Effector memory CD8-positive, alpha-beta T cell (primary cell): ENCODE measurements at regions not wholly inside any gene's neighbourhood (a gene's known extent, or its start where the extent isn't known, plus 50 kb on each side); places are given as distances from the start of the nearest gene placed in this dataset.
"Not testable (repeated sequence)": the region's sequence is repeated elsewhere in the genome, so short reads cannot be mapped to it uniquely, and the experiment has no call there.

Experiments
- ATAC-seq: fragments of 150-1000 bp; cut with Tn5 transposase; replicated peaks from 2 replicates; pipeline ENCODE4 v1.10.0; 2021; ENCODE audit warnings: mild to moderate bottlenecking, moderate library complexity
- DNase-seq, 3 experiments: peaks; one replicate each; pipeline ENCODE4 v3.0.0; 2021
- H3K27ac Mint-ChIP-seq, 2 donors: one replicate each; pipeline ENCODE4 v1.8.0; 2022; ENCODE audit warnings: mild to moderate bottlenecking in 2 of 2, mixed read lengths in 2 of 2, moderate library complexity in 2 of 2
- H3K27me3 Mint-ChIP-seq, 2 donors: one replicate each; pipeline ENCODE4 v1.8.0; 2022; ENCODE audit warnings: mixed read lengths in 2 of 2
- H3K36me3 Mint-ChIP-seq: one replicate; pipeline ENCODE4 v1.8.0; 2022; ENCODE audit warnings: mild to moderate bottlenecking, moderate library complexity, mixed read lengths; ENCODE audit not compliant: insufficient read depth
- H3K4me1 Mint-ChIP-seq, 2 donors: one replicate each; pipeline ENCODE4 v1.8.0; 2022; ENCODE audit warnings: low read depth in 2 of 2, mixed read lengths in 2 of 2
- H3K4me3 Mint-ChIP-seq, 2 donors: one replicate each; pipeline ENCODE4 v1.8.0; 2022; ENCODE audit warnings: mild to moderate bottlenecking in 2 of 2, mixed read lengths in 2 of 2, moderate library complexity in 2 of 2
- H3K9me3 Mint-ChIP-seq, 2 donors: one replicate each; pipeline ENCODE4 v1.8.0; 2022; ENCODE audit warnings: mixed read lengths in 2 of 2

DNA sequence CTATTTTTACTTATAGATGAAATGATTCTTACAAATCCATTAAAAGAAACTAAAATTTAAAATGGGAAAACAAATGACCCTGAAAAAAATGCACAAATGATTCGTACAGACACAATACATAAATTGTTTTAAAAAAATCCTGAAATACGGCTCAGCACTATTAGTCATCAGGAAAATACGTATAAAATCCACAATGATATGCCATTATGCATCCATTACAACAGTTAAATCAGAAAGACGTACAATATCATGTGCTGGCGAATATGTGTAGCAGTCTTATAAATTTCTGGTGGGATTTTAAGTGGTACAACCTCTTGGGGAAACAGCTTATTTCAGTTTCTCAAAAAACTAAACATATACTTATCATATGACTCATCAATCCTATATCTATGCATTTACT is 600.1 kb upstream of the STEAP1 start:
- DNase-seq, result no peak
- Mint-ChIP-seq H3K36me3 (no peaks in the 10 kb centered on the region), H3K4me1 (no peaks in the 10 kb centered on the region), H3K27me3 (no peaks in the 10 kb centered on the region), H3K9me3 (peaks cover 3 to 6% of the 10 kb centered on the region in 2 donors), H3K4me3 (no peak overlapping the region), H3K27ac (no peak overlapping the region)
- ATAC-seq, result no peak

DNA sequence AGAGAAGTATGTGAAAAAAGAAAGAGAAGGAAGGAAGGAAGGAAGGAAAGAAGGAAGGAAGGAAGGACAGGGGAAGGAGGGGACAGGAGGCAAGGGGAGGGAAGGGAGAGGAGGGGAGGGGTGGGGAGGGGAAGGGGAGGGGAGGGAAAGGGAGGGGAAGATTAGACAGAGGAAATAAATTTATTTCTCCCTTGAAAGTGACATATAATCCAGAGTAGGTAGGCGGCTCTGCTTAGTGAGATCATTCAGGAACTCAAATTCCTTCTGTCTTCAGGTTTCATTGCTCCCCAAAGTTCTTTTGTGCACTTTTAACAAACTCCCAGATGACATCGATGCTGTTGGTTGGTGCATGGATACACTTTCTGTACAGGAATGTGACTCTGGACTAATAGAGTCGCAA is 594.7 kb upstream of the STEAP1 start:
- DNase-seq (no peak), ATAC-seq (no peak)
- no peaks in the 10 kb centered on the region for H3K27me3 Mint-ChIP-seq
- no peak overlapping the region for H3K27ac Mint-ChIP-seq
- H3K36me3 Mint-ChIP-seq, result no peaks in the 10 kb centered on the region
- no peaks in the 10 kb centered on the region for H3K4me1 Mint-ChIP-seq
- H3K9me3 Mint-ChIP-seq, result peaks cover 4 to 18% of the 10 kb centered on the region in 2 donors
- H3K4me3 Mint-ChIP-seq, result no peak overlapping the region

DNA sequence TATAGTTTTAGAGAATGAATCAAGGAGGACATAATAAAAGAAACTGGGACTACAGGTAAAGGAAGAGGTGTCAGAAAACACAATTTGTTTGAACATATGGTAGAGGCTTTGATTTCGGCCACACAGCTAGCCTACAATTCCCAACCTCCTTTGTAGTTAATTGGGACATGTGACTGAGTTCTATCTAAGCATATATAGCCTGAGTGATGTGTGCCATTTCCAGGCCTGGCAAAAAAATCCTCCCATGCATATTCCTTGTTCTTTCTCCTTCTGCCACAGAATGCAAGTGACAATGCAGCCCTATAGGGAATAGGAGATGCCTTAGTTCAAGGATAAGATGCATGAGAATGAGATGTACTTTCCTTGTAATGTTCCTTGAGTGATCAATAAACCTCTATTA is 590.7 kb upstream of the STEAP1 start:
- no peak for DNase-seq
- H3K27me3 Mint-ChIP-seq, result no peaks in the 10 kb centered on the region
- peaks cover 4 to 18% of the 10 kb centered on the region in 2 donors for H3K9me3 Mint-ChIP-seq
- H3K27ac Mint-ChIP-seq, result no peak overlapping the region
- no peak for ATAC-seq
- no peaks in the 10 kb centered on the region for H3K4me1 Mint-ChIP-seq
- no peaks in the 10 kb centered on the region for H3K36me3 Mint-ChIP-seq
- no peak overlapping the region for H3K4me3 Mint-ChIP-seq

- Mint-ChIP-seq H3K4me3 (no peak overlapping the region), H3K27me3 (no peaks in the 10 kb centered on the region), H3K36me3 (no peaks in the 10 kb centered on the region), H3K27ac (no peak overlapping the region), H3K4me1 (no peaks in the 10 kb centered on the region), H3K9me3 (peaks cover 7 to 13% of the 10 kb centered on the region in 2 donors)
- no peak for ATAC-seq
- no peak for DNase-seq
Measured at GRCh38 chr7:89584896-89585295, 569.4 kb upstream of the STEAP1 start.

DNA sequence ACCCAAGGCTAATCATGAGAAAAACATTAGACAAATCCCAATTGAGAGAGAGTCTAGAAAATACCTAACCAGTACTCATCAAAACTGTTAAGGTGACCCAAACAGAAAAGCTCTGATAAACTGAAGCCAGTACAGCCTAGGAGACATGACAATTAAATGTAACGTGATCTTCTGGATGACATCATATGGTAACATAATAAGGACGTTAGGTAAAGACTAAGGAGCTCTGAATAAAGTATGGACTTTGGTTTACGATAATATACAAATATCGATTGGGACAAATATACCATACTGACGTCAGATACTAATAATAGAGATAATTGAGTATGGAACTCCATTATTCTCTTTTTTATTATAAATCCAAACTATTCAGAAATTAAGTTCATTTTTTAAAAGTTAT is 561.1 kb upstream of the STEAP1 start:
- ATAC-seq (no peak), DNase-seq (no peak)
- Mint-ChIP-seq H3K9me3 (peaks cover 0 to 4% of the 10 kb centered on the region in 2 donors), H3K27me3 (no peaks in the 10 kb centered on the region), H3K4me1 (no peaks in the 10 kb centered on the region), H3K36me3 (no peaks in the 10 kb centered on the region), H3K27ac (no peak overlapping the region), H3K4me3 (no peak overlapping the region)

GRCh38 chr7:89602984-89603383 is 551.3 kb upstream of the STEAP1 start:
- H3K4me3 Mint-ChIP-seq, result no peak overlapping the region
- ATAC-seq, result no peak

DNA sequence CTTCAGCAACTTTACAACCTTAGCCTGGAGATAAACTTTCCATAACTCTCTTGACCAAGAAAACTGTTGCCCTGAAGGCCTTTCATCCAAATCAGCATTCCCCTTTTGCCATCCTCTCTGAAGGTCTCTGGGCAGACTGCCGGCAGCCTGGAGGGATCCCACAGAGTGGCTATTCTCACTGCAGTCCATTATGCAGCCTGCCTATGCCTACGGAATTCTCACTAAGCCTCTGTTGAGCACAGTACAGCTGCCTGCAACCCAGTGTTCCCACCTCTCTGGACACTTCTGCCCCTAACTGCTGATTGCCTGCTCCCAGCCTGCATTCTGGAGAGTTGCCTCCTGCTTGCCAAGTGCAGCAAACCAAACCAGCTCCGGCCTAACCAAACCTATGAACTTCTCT is 548.9 kb upstream of the STEAP1 start:
- Mint-ChIP-seq H3K27me3 (no peaks in the 10 kb centered on the region), H3K4me3 (no peak overlapping the region), H3K4me1 (no peaks in the 10 kb centered on the region), H3K9me3 (peaks cover 12 to 24% of the 10 kb centered on the region in 2 donors), H3K27ac (no peak overlapping the region), H3K36me3 (no peaks in the 10 kb centered on the region)
- ATAC-seq (no peak), DNase-seq (no peak)

More at GRCh38 chr7:89602984-89603383, 551.3 kb upstream of the STEAP1 start:
- Mint-ChIP-seq H3K36me3 (no peaks in the 10 kb centered on the region), H3K4me1 (no peaks in the 10 kb centered on the region), H3K9me3 (peaks cover 14 to 29% of the 10 kb centered on the region in 2 donors), H3K27me3 (no peaks in the 10 kb centered on the region), H3K27ac (no peak overlapping the region)
- DNase-seq, result no peak

DNA sequence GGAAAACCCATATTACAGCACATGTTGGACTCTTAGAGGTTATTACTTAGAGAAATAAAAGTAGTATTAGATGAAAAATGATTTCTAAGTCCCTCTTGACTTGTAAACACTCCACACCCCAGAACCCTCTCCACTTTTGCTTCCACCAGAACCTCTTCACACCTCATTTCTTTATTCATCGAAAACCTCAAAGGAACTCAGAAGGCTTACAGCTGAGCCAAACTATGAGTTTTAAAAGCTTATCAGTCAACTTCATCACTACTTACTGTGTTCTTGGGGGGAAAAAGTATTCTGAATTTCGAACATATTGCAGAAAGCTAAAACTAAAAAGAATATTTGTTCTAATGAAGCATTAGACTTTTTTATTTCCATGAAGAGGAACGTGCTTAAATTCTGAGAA is 547.8 kb upstream of the STEAP1 start:
- Mint-ChIP-seq H3K9me3 (peaks cover 9 to 17% of the 10 kb centered on the region in 2 donors), H3K4me1 (no peaks in the 10 kb centered on the region), H3K4me3 (no peak overlapping the region), H3K27me3 (no peaks in the 10 kb centered on the region), H3K27ac (no peak overlapping the region), H3K36me3 (no peaks in the 10 kb centered on the region)
- no peak for DNase-seq
- ATAC-seq, result no peak

DNA sequence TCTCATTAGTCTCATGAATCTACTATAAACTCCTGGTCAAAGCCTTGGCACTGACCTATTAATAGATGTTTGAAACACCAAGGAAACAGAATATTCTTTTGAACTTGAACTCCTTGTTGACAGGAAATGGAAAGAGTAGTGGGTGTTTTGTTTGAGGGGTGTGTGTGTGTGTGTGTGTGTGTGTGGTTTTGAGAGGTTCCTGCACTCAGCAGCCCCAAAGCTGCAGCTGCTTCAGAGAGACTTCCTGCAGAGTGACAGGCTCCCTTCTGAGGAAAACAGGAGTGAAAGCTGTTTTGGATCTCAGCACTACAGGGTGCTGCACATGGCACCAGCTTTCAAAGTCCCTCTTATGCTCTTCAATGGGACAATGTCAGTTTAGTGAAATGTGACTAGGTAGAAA is 546.5 kb upstream of the STEAP1 start:
- no peak overlapping the region for H3K4me3 Mint-ChIP-seq
- DNase-seq, result no peak
- peaks cover 9 to 25% of the 10 kb centered on the region in 2 donors for H3K9me3 Mint-ChIP-seq
- no peak overlapping the region for H3K27ac Mint-ChIP-seq
- H3K4me1 Mint-ChIP-seq, result no peaks in the 10 kb centered on the region
- H3K36me3 Mint-ChIP-seq, result no peaks in the 10 kb centered on the region
- no peak for ATAC-seq
- no peaks in the 10 kb centered on the region for H3K27me3 Mint-ChIP-seq

DNA sequence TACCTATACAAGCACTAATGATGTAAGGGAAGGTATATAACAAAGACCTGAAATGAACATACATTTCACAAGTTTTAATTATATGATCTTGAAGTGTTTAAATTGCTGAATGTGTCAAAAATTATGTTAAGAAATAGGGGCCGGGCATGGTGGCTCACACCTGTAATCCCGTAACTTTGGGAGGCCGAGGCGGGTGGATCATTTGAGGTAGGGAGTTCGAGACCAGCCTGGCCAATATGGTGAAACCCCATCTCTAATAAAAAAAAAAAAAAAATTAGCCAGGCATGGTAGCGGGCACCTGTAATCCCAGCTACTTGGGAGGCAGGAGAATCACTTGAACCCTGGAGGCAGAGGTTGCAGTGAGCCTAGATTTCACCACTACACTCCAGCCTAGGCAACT is 537.4 kb upstream of the STEAP1 start:
- not testable (repeated sequence) for H3K27ac Mint-ChIP-seq, H3K27me3 Mint-ChIP-seq

GRCh38 chr7:89618274-89618673 is 536.0 kb upstream of the STEAP1 start:
- no peaks in the 10 kb centered on the region for H3K4me1 Mint-ChIP-seq
- no peaks in the 10 kb centered on the region for H3K27me3 Mint-ChIP-seq
- H3K4me3 Mint-ChIP-seq, result no peak overlapping the region
- H3K27ac Mint-ChIP-seq, result no peak overlapping the region
- no peak for ATAC-seq
- H3K36me3 Mint-ChIP-seq, result no peaks in the 10 kb centered on the region
- peaks cover 9 to 11% of the 10 kb centered on the region in 2 donors for H3K9me3 Mint-ChIP-seq
- no peak for DNase-seq

More for the DNA sequence above, 537.4 kb upstream of the STEAP1 start:
- not testable (repeated sequence) for H3K36me3 Mint-ChIP-seq, ATAC-seq, H3K4me3 Mint-ChIP-seq, H3K4me1 Mint-ChIP-seq, DNase-seq
- peaks cover 2 to 14% of the 10 kb centered on the region in 2 donors for H3K9me3 Mint-ChIP-seq

DNA sequence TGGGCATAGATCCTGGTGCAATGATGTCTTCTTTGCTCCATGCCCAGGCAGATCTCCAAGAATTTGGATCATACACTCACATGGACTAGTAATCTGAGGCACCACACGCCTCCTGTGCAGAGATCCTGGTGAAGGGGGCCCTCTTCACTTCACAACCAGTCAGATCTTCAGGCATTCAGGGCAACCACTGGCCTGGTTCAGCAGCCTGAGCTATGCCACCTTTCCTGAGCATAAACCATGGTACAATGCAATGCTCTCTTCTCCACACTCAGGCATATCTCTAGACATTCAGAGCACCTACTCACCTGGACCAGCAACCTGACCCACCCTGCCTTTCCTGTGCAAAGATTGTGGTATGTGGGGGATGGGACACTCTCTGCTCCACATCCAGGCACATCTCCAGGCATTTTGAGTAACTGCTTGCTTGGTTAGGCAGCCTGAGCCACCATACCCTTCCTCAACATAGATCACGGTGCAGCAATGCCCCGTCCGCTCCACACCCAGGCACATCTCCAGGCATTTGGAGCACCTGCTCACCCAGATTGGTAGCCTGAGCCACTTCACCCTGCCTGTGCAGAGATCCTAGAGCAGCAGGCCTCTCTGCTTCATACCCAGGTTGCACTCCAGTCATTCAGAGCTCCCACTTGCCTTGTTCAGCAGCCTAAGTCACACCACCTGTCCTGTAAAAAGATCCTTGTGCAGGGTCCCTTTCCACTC is 532.2 kb upstream of the STEAP1 start:
- Mint-ChIP-seq H3K4me1 (no peaks in the 10 kb centered on the region), H3K27me3 (no peaks in the 10 kb centered on the region), H3K27ac (no peak overlapping the region), H3K36me3 (no peaks in the 10 kb centered on the region), H3K4me3 (no peak overlapping the region), H3K9me3 (peaks cover 14 to 18% of the 10 kb centered on the region in 2 donors)
- ATAC-seq, result no peak
- DNase-seq, result no peak

DNA sequence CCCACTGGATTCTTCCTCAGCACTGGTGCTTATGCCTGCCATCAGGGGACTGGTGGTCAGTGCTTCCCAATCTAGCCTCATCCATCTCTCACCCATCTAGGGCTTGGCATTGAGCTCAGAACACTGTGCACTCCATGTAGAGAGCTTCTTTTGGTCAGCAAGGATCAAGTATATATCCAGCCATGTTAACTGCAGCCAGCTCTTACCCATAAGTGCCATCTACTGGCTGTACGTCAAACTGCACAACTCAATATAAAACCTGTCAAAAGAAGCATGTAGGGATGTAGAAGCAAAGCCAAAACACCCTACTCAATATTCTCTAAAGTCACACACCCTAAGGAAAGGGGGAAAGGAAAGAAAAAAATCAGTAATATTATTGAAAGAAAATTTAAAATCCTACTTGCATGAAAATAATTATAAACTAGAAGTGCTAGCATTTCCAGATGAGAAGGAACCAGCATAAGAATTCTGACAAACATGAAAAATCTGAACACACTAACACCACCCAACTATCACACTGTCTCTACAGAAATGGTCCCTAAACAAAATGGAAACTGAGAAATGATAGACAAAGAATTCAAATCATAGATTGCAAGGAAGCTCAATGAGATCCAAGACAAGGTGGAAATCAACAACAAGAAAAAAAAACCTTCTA is 531.1 kb upstream of the STEAP1 start:
- Mint-ChIP-seq H3K36me3 (no peaks in the 10 kb centered on the region), H3K4me1 (no peaks in the 10 kb centered on the region), H3K27me3 (no peaks in the 10 kb centered on the region), H3K4me3 (no peak overlapping the region), H3K27ac (no peak overlapping the region), H3K9me3 (peaks cover 14 to 18% of the 10 kb centered on the region in 2 donors)
- DNase-seq, result no peak
- no peak for ATAC-seq

DNA sequence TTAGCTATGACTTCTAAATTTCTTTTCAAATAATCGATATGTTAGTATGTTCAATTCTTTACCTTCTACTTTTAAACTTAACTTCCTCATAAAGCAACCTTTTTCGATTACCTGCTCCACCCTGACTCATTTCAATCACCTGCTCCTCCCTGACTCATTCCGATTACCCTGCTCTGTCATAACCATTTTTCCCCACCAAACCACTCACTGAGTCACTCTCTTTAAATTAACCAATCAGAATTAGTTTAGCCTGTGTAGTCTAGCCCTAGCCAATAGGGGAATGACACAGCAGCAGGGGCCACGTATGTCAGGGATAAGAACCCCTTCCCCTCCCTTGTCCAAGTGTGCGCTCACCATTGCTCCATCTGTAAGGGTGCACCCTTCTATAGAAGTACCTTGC is 530.1 kb upstream of the STEAP1 start:
- not testable (repeated sequence) for H3K4me1 Mint-ChIP-seq, H3K36me3 Mint-ChIP-seq, H3K27ac Mint-ChIP-seq, H3K27me3 Mint-ChIP-seq, DNase-seq, ATAC-seq, H3K4me3 Mint-ChIP-seq
- H3K9me3 Mint-ChIP-seq, result peaks cover 20 to 26% of the 10 kb centered on the region in 2 donors
